SH-SY5Y (cell line): ENCODE measurements at regions not wholly inside any gene's neighbourhood (a gene's known extent, or its start where the extent isn't known, plus 50 kb on each side); places are given as distances from the start of the nearest gene placed in this dataset.

Experiments
- GATA2 ChIP-seq: IDR thresholded peaks from 2 replicates; pipeline ENCODE4 v1.6.1; 2011; ENCODE audit warnings: mild to moderate bottlenecking, low read depth, low read length
- GATA3 ChIP-seq: IDR thresholded peaks from 2 replicates; pipeline ENCODE4 v1.6.1; 2011; ENCODE audit warnings: low read depth, mild to moderate bottlenecking, low read length, moderate library complexity

DNA sequence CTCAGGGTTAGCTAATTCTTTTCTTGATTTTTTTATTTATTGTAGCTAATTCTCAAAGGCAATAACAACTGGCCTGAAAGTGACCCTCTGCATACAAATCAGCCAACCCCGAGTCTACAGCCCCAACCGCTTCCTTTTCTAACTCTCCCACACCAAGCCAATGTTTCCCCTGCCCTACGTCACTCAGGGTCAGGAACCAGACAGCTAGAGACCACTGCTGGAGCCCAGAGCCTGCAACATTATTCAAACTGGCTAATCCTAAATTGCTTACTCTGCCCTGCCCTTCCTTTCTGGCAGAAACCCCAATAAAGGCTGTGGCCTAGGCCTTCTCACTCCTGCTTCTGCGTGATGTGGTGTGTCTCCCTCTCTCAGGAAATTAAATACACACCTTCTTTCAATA, 320.7 kb downstream of the CBLN4 start:
- TF ChIP-seq GATA2: no peak
- TF ChIP-seq GATA3: no peak
